ENCODE measurements at regions not wholly inside any gene's neighbourhood (a gene's known extent, or its start where the extent isn't known, plus 50 kb on each side); places are given as distances from the start of the nearest gene placed in this dataset.

GRCh38 chr3:76035117-76035516 is 249.8 kb upstream of the ZNF717 start (continued):
- no peak for TF ChIP-seq BCLAF1 (IDR thresholded peaks at IDR 0.05; ENCODE audit: borderline replicate concordance in 1 of 2, control insufficient read depth in 1 of 2, low read depth in 2 of 2, low read length in 1 of 2)
- no peak for TF ChIP-seq POLR3A (IDR thresholded peaks at IDR 0.05; ENCODE audit: borderline replicate concordance, extremely low read depth, insufficient read depth, insufficient read length)
- TF ChIP-seq NEUROD1 (IDR thresholded peaks at IDR 0.05; ENCODE audit: borderline replicate concordance, low read depth, low read length, partially characterized antibody) = no peak
- no peak for TF ChIP-seq ZBTB33 (CRISPR knock-in tag; IDR thresholded peaks at IDR 0.05)
- no peak for TF ChIP-seq ATF6 (CRISPR knock-in tag; IDR thresholded peaks at IDR 0.05)
- no peak for TF ChIP-seq GTF2E2 (tag; IDR thresholded peaks at IDR 0.05)
- no peak for TF ChIP-seq BRD9 (IDR thresholded peaks at IDR 0.05; ENCODE audit: low read depth, partially characterized antibody)

Data from K562 (cell line).